Endothelial cell of umbilical vein (primary cell): ENCODE measurements at regions not wholly inside any gene's neighbourhood (a gene's known extent, or its start where the extent isn't known, plus 50 kb on each side); places are given as distances from the start of the nearest gene placed in this dataset.

Source experiments
- BruUV-seq: library from RNA; stranded (reverse); fragments of 400-500 nt; replicated peaks from 2 replicates; lab custom pipeline; 2021; lab: Mats Ljungman, UMichigan
- CTCF ChIA-PET: fragments of 300-600, 350-600 bp; sonication (Branson Sonifier 250); formaldehyde crosslinking; loops from one replicate; lab custom pipeline; 2021; ENCODE audit warnings: antibody characterized with exemption, inconsistent platforms; lab: Charles Lee
- POLR2A ChIA-PET: fragments of 300-600, 350-600 bp; sonication (Branson Sonifier 250); formaldehyde crosslinking; loops from one replicate; lab custom pipeline; 2021; ENCODE audit warnings: antibody characterized with exemption, inconsistent platforms; lab: Charles Lee
- DNase-seq: peaks from one replicate; pipeline ENCODE4 v3.0.0-alpha.2; 2011; ENCODE audit warnings: low read depth, low spot score
- FAIRE-seq: peaks from 2 replicates; lab custom pipeline; 2011; peaks lifted over from hg19 to GRCh38; lab: Jason Lieb, UNC
- H2AFZ ChIP-seq: 2 replicates; pipeline ENCODE4 v1.6.0; 2012; ENCODE audit warnings: low read depth, low read length, control low read depth, inconsistent platforms
- H3K27ac ChIP-seq: 2 replicates; pipeline ENCODE4 v1.5.1; 2011; ENCODE audit warnings: low read depth, mild to moderate bottlenecking, control low read depth, low read length, moderate library complexity; ENCODE audit not compliant: insufficient read depth
- H3K27me3 ChIP-seq, 2 experiments: 2 replicates each; pipeline versions ENCODE4 v1.6.0 to v1.6.1; 2011; ENCODE audit warnings: low read length in 2 of 2, mixed read lengths in 1 of 2; ENCODE audit not compliant: control insufficient read depth in 2 of 2, insufficient read depth in 2 of 2
- H3K36me3 ChIP-seq, 2 experiments: 2 replicates in 1 of 2; 3 replicates in 1 of 2; pipeline ENCODE4 v1.5.1; 2011; ENCODE audit warnings: low read length in 2 of 2, mild to moderate bottlenecking in 1 of 2, moderate library complexity in 1 of 2; ENCODE audit not compliant: control insufficient read depth in 2 of 2, insufficient read depth in 2 of 2; ENCODE audit errors: extremely low read depth in 1 of 2
- H3K4me1 ChIP-seq: 3 replicates; pipeline ENCODE4 v1.5.1; 2011; ENCODE audit warnings: mild to moderate bottlenecking, low read length; ENCODE audit not compliant: control insufficient read depth, insufficient read depth; ENCODE audit errors: extremely low read depth
- H3K4me2 ChIP-seq: 2 replicates; pipeline ENCODE4 v1.6.1; 2011; ENCODE audit warnings: low read length, control low read depth, mixed read lengths; ENCODE audit not compliant: insufficient read depth
- H3K4me3 ChIP-seq, 3 experiments: fragments of 200-600 bp in 1 of 3; sonication (generic), shearing (Covaris generic) in 1 of 3; replicated peaks in 1 of 3; 2 replicates each; pipeline ENCODE4 v1.5.1; 2011 to 2016; ENCODE audit warnings: control low read depth in 3 of 3, low read length in 3 of 3, mild to moderate bottlenecking in 2 of 3, inconsistent platforms in 1 of 3, low read depth in 1 of 3, moderate library complexity in 1 of 3; ENCODE audit not compliant: insufficient read depth in 1 of 3
- H3K79me2 ChIP-seq: 2 replicates; pipeline ENCODE4 v1.6.0; 2012; ENCODE audit warnings: low read length, inconsistent platforms; ENCODE audit not compliant: control insufficient read depth, insufficient read depth
- H3K9ac ChIP-seq: replicated peaks from 2 replicates; pipeline ENCODE3; 2011; ENCODE audit warnings: low read length, control low read depth; ENCODE audit not compliant: insufficient read depth; ENCODE audit errors: extremely low read depth
- H3K9me1 ChIP-seq: replicated peaks from 3 replicates; pipeline ENCODE4 v1.6.0; 2011; ENCODE audit warnings: mild to moderate bottlenecking, low read length; ENCODE audit not compliant: control insufficient read depth, insufficient read depth; ENCODE audit errors: extremely low read depth
- H3K9me3 ChIP-seq: replicated peaks from 2 replicates; pipeline ENCODE4 v1.5.1; 2012; ENCODE audit warnings: low read length, inconsistent platforms; ENCODE audit not compliant: control insufficient read depth, insufficient read depth
- H4K20me1 ChIP-seq: replicated peaks from 2 replicates; pipeline ENCODE3; 2011; ENCODE audit warnings: mild to moderate bottlenecking, low read length; ENCODE audit not compliant: control insufficient read depth, insufficient read depth; ENCODE audit errors: extremely low read depth
- CTCF ChIP-seq, 2 donors: IDR thresholded peaks; 1 replicate in 1 of 2; 2 replicates in 1 of 2; pipeline ENCODE4 v1.5.1; 2011; ENCODE audit warnings: low read length in 2 of 2, mild to moderate bottlenecking in 2 of 2, moderate library complexity in 2 of 2, control low read depth in 1 of 2, inconsistent platforms in 1 of 2, low read depth in 1 of 2; ENCODE audit not compliant: insufficient read depth in 1 of 2; ENCODE audit errors: extremely low read depth in 1 of 2
- EZH2 ChIP-seq: IDR thresholded peaks from 2 replicates; pipeline ENCODE4 v1.6.1; 2012; ENCODE audit warnings: borderline replicate concordance, low read depth, mild to moderate bottlenecking, moderate library complexity, low read length, inconsistent platforms; ENCODE audit not compliant: severe bottlenecking
- FOS ChIP-seq: IDR thresholded peaks from 2 replicates; pipeline ENCODE4 v1.6.1; 2011; ENCODE audit warnings: mild to moderate bottlenecking, low read length, moderate library complexity, borderline replicate concordance; ENCODE audit not compliant: insufficient read depth
- GATA2 ChIP-seq: IDR thresholded peaks from 2 replicates; pipeline ENCODE4 v1.7.0; 2011; ENCODE audit warnings: low read depth, mild to moderate bottlenecking, moderate library complexity, mixed read lengths, low read length; ENCODE audit not compliant: insufficient read length, insufficient read depth
- JUN ChIP-seq: IDR thresholded peaks from 2 replicates; pipeline ENCODE4 v1.6.1; 2011; ENCODE audit warnings: borderline replicate concordance, low read depth; ENCODE audit not compliant: insufficient read length, insufficient read depth
- MAX ChIP-seq: IDR thresholded peaks from 2 replicates; pipeline ENCODE4 v1.6.1; 2011; ENCODE audit not compliant: insufficient read depth, insufficient read length
- POLR2AphosphoS5 ChIP-seq: IDR thresholded peaks from 2 replicates; pipeline ENCODE4 v1.6.1; 2012; ENCODE audit warnings: low read depth, mild to moderate bottlenecking, control low read depth, low read length, moderate library complexity; ENCODE audit not compliant: insufficient read depth
- dilution Hi-C: fragments of 300-500 bp; cut with MboI; formaldehyde crosslinking; loops from one replicate; pipeline ENCODE4 v1.15.0; 2019; ENCODE audit warnings: low sequenced_read_pairs; ENCODE audit not compliant: extremely low pct_ligation_motif_present
- intact Hi-C: fragments of 100-400 bp; cut with micrococcal nuclease; formaldehyde crosslinking; loops from one replicate; pipeline ENCODE4 v1.10.0; 2022

GRCh38 chr3:147919496-147919895 is 510.3 kb downstream of the ZIC1 start:
- FAIRE-seq: no peak
- H3K9ac ChIP-seq: no peak overlapping the region
- H3K27ac ChIP-seq: no peak overlapping the region
- no peak for DNase-seq
- TF ChIP-seq JUN (no peak), CTCF (IDR thresholded peaks at IDR 0.05; ENCODE audit: extremely low read depth in 1 of 2, insufficient read depth in 1 of 2, low read depth in 1 of 2, low read length in 2 of 2) (no peak), POLR2AphosphoS5 (no peak), MAX (no peak), EZH2 (no peak), FOS (no peak), GATA2 (no peak)
- H3K4me1 ChIP-seq: no peaks in the 10 kb centered on the region
- H2AFZ ChIP-seq: peak overlapping the region; percentile 21
- H3K9me3 ChIP-seq: no peaks in the 10 kb centered on the region
- dilution Hi-C loops (no loop called here), intact Hi-C loops (no loop called here)
- H3K36me3 ChIP-seq: no peaks in the 10 kb centered on the region
- CTCF ChIA-PET: no interaction called here
- H3K4me2 ChIP-seq: no peak overlapping the region
- no peaks in the 10 kb centered on the region for H3K79me2 ChIP-seq
- no peaks in the 10 kb centered on the region for H4K20me1 ChIP-seq
- POLR2A ChIA-PET: no interaction called here
- no peaks in the 10 kb centered on the region for H3K27me3 ChIP-seq
- BruUV-seq: no TSS peak
- no peaks in the 10 kb centered on the region for H3K9me1 ChIP-seq
- H3K4me3 ChIP-seq: no peak overlapping the region
